CD14-positive monocyte (primary cell): ENCODE measurements at regions not wholly inside any gene's neighbourhood (a gene's known extent, or its start where the extent isn't known, plus 50 kb on each side); places are given as distances from the start of the nearest gene placed in this dataset.

Source experiments
- DNase-seq, 3 donors: peaks; one replicate each; pipeline ENCODE4 v3.0.0-alpha.2; 2011 to 2022
- H2AFZ ChIP-seq: 2 replicates; pipeline ENCODE4 v1.6.0; 2012; ENCODE audit warnings: mild to moderate bottlenecking, low read depth, low read length, inconsistent platforms; ENCODE audit not compliant: insufficient read depth, poor library complexity, severe bottlenecking
- H3K27ac ChIP-seq, 2 donors: 1 replicate in 1 of 2; 2 replicates in 1 of 2; pipeline ENCODE4 v1.5.1; 2012 to 2013; ENCODE audit warnings: low read length in 2 of 2, control low read depth in 1 of 2, inconsistent platforms in 1 of 2, low read depth in 1 of 2, mild to moderate bottlenecking in 1 of 2
- H3K27me3 ChIP-seq, 2 donors: one replicate each; pipeline versions ENCODE4 v1.6.0 to v1.6.1; 2011 to 2013; ENCODE audit warnings: low read length in 2 of 2; ENCODE audit not compliant: control insufficient read depth in 2 of 2, insufficient read depth in 2 of 2
- H3K36me3 ChIP-seq, 2 donors: replicated peaks in 1 of 2; 1 replicate in 1 of 2; 2 replicates in 1 of 2; pipeline versions ENCODE4 v1.5.1 to v1.6.1; 2012 to 2013; ENCODE audit warnings: low read length in 2 of 2, control low read depth in 1 of 2, inconsistent platforms in 1 of 2, mild to moderate bottlenecking in 1 of 2; ENCODE audit not compliant: insufficient read depth in 2 of 2, control insufficient read depth in 1 of 2
- H3K4me1 ChIP-seq, 2 donors: 1 replicate in 1 of 2; 2 replicates in 1 of 2; pipeline versions ENCODE4 v1.5.1 to v1.6.1; 2012 to 2013; ENCODE audit warnings: low read length in 2 of 2, control low read depth in 1 of 2, inconsistent platforms in 1 of 2, mild to moderate bottlenecking in 1 of 2, moderate library complexity in 1 of 2; ENCODE audit not compliant: insufficient read depth in 2 of 2, control insufficient read depth in 1 of 2
- H3K4me2 ChIP-seq: replicated peaks from 2 replicates; pipeline ENCODE3; 2012; ENCODE audit warnings: low read length, moderate library complexity, mild to moderate bottlenecking; ENCODE audit not compliant: poor library complexity, severe bottlenecking; ENCODE audit errors: extremely low read depth
- H3K4me3 ChIP-seq, 3 experiments: fragments of 200-600 bp in 1 of 3; sonication (generic) in 1 of 3; replicated peaks in 1 of 3; 1 replicate in 2 of 3; 2 replicates in 1 of 3; pipeline ENCODE4 v1.5.1; 2011 to 2013; ENCODE audit warnings: low read length in 3 of 3, mild to moderate bottlenecking in 3 of 3, control low read depth in 2 of 3, low read depth in 2 of 3, inconsistent platforms in 1 of 3, moderate library complexity in 1 of 3
- H3K79me2 ChIP-seq: 2 replicates; pipeline ENCODE4 v1.6.0; 2012; ENCODE audit warnings: mild to moderate bottlenecking, control low read depth, inconsistent platforms, low read length, moderate library complexity; ENCODE audit not compliant: insufficient read depth
- H3K9ac ChIP-seq: 2 replicates; pipeline ENCODE4 v1.6.0; 2017; ENCODE audit warnings: low read length, mild to moderate bottlenecking; ENCODE audit not compliant: insufficient read depth, poor library complexity, severe bottlenecking
- H3K9me3 ChIP-seq, 2 donors: replicated peaks in 1 of 2; 1 replicate in 1 of 2; 2 replicates in 1 of 2; pipeline versions ENCODE4 v1.5.1 to v1.6.1; 2012 to 2013; ENCODE audit warnings: low read length in 2 of 2, control low read depth in 1 of 2; ENCODE audit not compliant: control insufficient read depth in 1 of 2, insufficient read depth in 1 of 2
- H4K20me1 ChIP-seq: 2 replicates; pipeline ENCODE4 v1.6.0; 2012; ENCODE audit warnings: mild to moderate bottlenecking, low read length, control low read depth, moderate library complexity; ENCODE audit not compliant: insufficient read depth
- H3K27ac Mint-ChIP-seq, 7 donors: one replicate each; pipeline ENCODE4 v1.8.0; 2020; ENCODE audit warnings: mild to moderate bottlenecking in 7 of 7, mixed read lengths in 7 of 7, moderate library complexity in 6 of 7, inconsistent platforms in 2 of 7
- H3K27me3 Mint-ChIP-seq, 3 donors: one replicate each; pipeline ENCODE4 v1.8.0; 2021 to 2022; ENCODE audit warnings: low read depth in 3 of 3, mild to moderate bottlenecking in 3 of 3, mixed read lengths in 3 of 3, moderate library complexity in 3 of 3, inconsistent platforms in 1 of 3
- H3K36me3 Mint-ChIP-seq, 2 donors: one replicate each; pipeline ENCODE4 v1.8.0; 2020; ENCODE audit warnings: mixed read lengths in 2 of 2, inconsistent platforms in 1 of 2, mild to moderate bottlenecking in 1 of 2
- H3K4me1 Mint-ChIP-seq: one replicate; pipeline ENCODE4 v1.8.0; 2020; ENCODE audit warnings: mild to moderate bottlenecking, mixed read lengths
- H3K4me3 Mint-ChIP-seq, 2 donors: one replicate each; pipeline ENCODE4 v1.8.0; 2020; ENCODE audit warnings: mild to moderate bottlenecking in 2 of 2, mixed read lengths in 2 of 2, moderate library complexity in 1 of 2
- H3K9me3 Mint-ChIP-seq, 7 donors: one replicate each; pipeline ENCODE4 v1.8.0; 2020 to 2022; ENCODE audit warnings: mixed read lengths in 7 of 7, mild to moderate bottlenecking in 6 of 7, moderate library complexity in 6 of 7, inconsistent platforms in 2 of 7
- WGBS: methylation state at CpG from one replicate; pipeline ENCODE4 v1.1.5; 2013; ENCODE audit warnings: missing lambda C conversion rate; ENCODE audit not compliant: insufficient coverage; 5-methylcytosine and 5-hydroxymethylcytosine counted together
- intact Hi-C, 2 donors: fragments of 100-400 bp; cut with micrococcal nuclease; formaldehyde crosslinking; loops; one replicate each; pipeline versions ENCODE4 v1.15.0 to v1.15.1; 2023
- TF ChIP-seq, protein P1 (sequence below): fragments of 200-600 bp; IDR thresholded peaks from one replicate; pipeline ENCODE4 v1.8.0; 2022; ENCODE audit warnings: antibody characterized with exemption, mild to moderate bottlenecking

DNA sequence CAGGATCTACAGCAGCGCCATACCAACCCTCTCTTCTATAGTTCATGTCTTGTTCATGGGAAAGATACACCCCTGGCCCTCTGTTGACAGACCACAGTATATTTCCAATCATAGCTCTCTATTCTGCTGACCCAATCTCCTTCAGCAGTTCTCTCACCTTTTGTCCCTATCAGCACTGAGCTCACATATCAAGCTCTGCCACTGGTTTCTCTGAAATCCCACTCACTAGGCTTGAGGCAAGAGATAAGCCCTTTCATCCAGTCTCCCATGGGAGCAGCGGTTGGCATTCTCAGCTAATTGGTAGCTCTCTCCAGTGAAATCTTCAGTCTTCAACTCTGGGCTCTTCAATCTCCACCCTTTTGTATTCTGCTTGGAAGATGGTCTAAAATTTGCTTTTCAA lies 313.4 kb downstream of the GJA1 start:
- H3K27ac Mint-ChIP-seq: peak overlapping the region in 1 of 7 donors; percentile 84
- no peaks in the 10 kb centered on the region for H3K36me3 Mint-ChIP-seq
- TF ChIP-seq, protein P1, sequence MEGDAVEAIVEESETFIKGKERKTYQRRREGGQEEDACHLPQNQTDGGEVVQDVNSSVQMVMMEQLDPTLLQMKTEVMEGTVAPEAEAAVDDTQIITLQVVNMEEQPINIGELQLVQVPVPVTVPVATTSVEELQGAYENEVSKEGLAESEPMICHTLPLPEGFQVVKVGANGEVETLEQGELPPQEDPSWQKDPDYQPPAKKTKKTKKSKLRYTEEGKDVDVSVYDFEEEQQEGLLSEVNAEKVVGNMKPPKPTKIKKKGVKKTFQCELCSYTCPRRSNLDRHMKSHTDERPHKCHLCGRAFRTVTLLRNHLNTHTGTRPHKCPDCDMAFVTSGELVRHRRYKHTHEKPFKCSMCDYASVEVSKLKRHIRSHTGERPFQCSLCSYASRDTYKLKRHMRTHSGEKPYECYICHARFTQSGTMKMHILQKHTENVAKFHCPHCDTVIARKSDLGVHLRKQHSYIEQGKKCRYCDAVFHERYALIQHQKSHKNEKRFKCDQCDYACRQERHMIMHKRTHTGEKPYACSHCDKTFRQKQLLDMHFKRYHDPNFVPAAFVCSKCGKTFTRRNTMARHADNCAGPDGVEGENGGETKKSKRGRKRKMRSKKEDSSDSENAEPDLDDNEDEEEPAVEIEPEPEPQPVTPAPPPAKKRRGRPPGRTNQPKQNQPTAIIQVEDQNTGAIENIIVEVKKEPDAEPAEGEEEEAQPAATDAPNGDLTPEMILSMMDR: no peak
- H3K4me2 ChIP-seq: no peak overlapping the region
- H3K36me3 ChIP-seq: no peaks in the 10 kb centered on the region
- no peaks in the 10 kb centered on the region for H3K79me2 ChIP-seq
- no peaks in the 10 kb centered on the region for H3K4me1 Mint-ChIP-seq
- no peak for DNase-seq
- H3K4me3 Mint-ChIP-seq: no peak overlapping the region
- H3K27ac ChIP-seq: no peak overlapping the region
- peaks cover 0 to 4% of the 10 kb centered on the region in 2 donors for H3K9me3 ChIP-seq
- no peak overlapping the region for H3K4me3 ChIP-seq
- H2AFZ ChIP-seq: no peak overlapping the region
- 100% methylated on average over 1 of the region's 2 CpGs for WGBS
- H3K9me3 Mint-ChIP-seq: peaks cover 4 to 10% (median 7%) of the 10 kb centered on the region in 7 donors
- intact Hi-C loops: no loop called here
- no peaks in the 10 kb centered on the region for H3K27me3 ChIP-seq
- no peak overlapping the region for H3K9ac ChIP-seq
- no peaks in the 10 kb centered on the region for H3K4me1 ChIP-seq
- no peaks in the 10 kb centered on the region for H3K27me3 Mint-ChIP-seq
- H4K20me1 ChIP-seq: no peaks in the 10 kb centered on the region

DNA sequence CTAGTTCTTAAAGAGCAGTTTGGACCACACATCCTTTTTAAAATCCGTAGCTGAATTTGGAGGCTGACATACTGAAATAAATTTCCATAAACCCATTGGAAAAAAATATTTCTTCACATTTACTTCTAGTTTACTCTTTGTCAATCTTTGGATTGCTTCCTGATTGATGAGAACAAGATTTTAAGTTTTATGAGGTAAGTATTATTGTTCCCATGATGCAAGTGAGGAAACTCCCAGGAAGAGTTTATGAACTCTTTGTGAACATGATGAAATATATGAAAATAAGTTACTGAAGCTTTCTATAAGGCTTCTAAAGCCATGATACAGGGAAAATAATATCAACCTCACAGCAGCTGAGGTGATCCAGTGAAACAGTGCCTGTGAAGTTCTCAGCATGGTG lies 320.0 kb downstream of the GJA1 start:
- H3K9me3 ChIP-seq: peaks cover 0 to 4% of the 10 kb centered on the region in 2 donors
- no peak overlapping the region for H3K27ac Mint-ChIP-seq
- no peak overlapping the region for H3K4me2 ChIP-seq
- peaks cover 0 to 17% (median 4%) of the 10 kb centered on the region in 7 donors for H3K9me3 Mint-ChIP-seq
- no peak overlapping the region for H3K9ac ChIP-seq
- H4K20me1 ChIP-seq: no peaks in the 10 kb centered on the region
- no peaks in the 10 kb centered on the region for H3K79me2 ChIP-seq
- no peaks in the 10 kb centered on the region for H3K36me3 Mint-ChIP-seq
- TF ChIP-seq, protein P1: no peak
- no peak overlapping the region for H2AFZ ChIP-seq
- no CpG with 5 or more reads among the region's 1 CpG for WGBS
- no peak overlapping the region for H3K4me3 ChIP-seq
- no peaks in the 10 kb centered on the region for H3K4me1 Mint-ChIP-seq
- DNase-seq: no peak
- no peak overlapping the region for H3K27ac ChIP-seq
- H3K4me1 ChIP-seq: no peaks in the 10 kb centered on the region
- intact Hi-C loops: no loop called here
- no peak overlapping the region for H3K4me3 Mint-ChIP-seq
- H3K27me3 ChIP-seq: no peaks in the 10 kb centered on the region
- H3K27me3 Mint-ChIP-seq: no peaks in the 10 kb centered on the region
- no peaks in the 10 kb centered on the region for H3K36me3 ChIP-seq
